HEK293T (cell line): ENCODE measurements at regions not wholly inside any gene's neighbourhood (a gene's known extent, or its start where the extent isn't known, plus 50 kb on each side); places are given as distances from the start of the nearest gene placed in this dataset.

Experiments
- BHLHE40 ChIP-seq: fragments of 450-650 bp; IDR thresholded peaks from 2 replicates; pipeline ENCODE4 v1.6.1; 2016; ENCODE audit warnings: mild to moderate bottlenecking, moderate library complexity, borderline replicate concordance
- ELF4 ChIP-seq: fragments of 450-650 bp; IDR thresholded peaks from 2 replicates; pipeline ENCODE4 v1.6.1; 2017; ENCODE audit warnings: antibody characterized with exemption
- FOXA1 ChIP-seq: fragments of 450-650 bp; IDR thresholded peaks from 2 replicates; pipeline ENCODE4 v1.6.1; 2016; ENCODE audit warnings: mild to moderate bottlenecking
- FOXK2 ChIP-seq: fragments of 450-650 bp; IDR thresholded peaks from 2 replicates; pipeline ENCODE4 v1.6.1; 2016; ENCODE audit warnings: mild to moderate bottlenecking
- FOXM1 ChIP-seq: fragments of 450-650 bp; IDR thresholded peaks from 2 replicates; pipeline ENCODE4 v1.6.1; 2017; ENCODE audit warnings: mild to moderate bottlenecking, borderline replicate concordance
- HDGF ChIP-seq: fragments of 450-650 bp; IDR thresholded peaks from 2 replicates; pipeline ENCODE4 v1.6.1; 2017; ENCODE audit warnings: antibody characterized with exemption, borderline replicate concordance
- LEF1 ChIP-seq: fragments of 450-650 bp; IDR thresholded peaks from 2 replicates; pipeline ENCODE4 v1.6.1; 2017; ENCODE audit warnings: mild to moderate bottlenecking, borderline replicate concordance
- SUZ12 ChIP-seq: fragments of 450-650 bp; IDR thresholded peaks from 2 replicates; pipeline ENCODE4 v1.6.1; 2016; ENCODE audit warnings: mild to moderate bottlenecking
- TARDBP ChIP-seq: fragments of 450-650 bp; IDR thresholded peaks from 2 replicates; pipeline ENCODE4 v1.6.1; 2016
- ZNF384 ChIP-seq: fragments of 450-650 bp; IDR thresholded peaks from 2 replicates; pipeline ENCODE4 v1.6.1; 2016
- TF ChIP-seq, protein P1 (sequence below): fragments of 450-650 bp; IDR thresholded peaks from 2 replicates; pipeline ENCODE4 v1.6.1; 2016

DNA sequence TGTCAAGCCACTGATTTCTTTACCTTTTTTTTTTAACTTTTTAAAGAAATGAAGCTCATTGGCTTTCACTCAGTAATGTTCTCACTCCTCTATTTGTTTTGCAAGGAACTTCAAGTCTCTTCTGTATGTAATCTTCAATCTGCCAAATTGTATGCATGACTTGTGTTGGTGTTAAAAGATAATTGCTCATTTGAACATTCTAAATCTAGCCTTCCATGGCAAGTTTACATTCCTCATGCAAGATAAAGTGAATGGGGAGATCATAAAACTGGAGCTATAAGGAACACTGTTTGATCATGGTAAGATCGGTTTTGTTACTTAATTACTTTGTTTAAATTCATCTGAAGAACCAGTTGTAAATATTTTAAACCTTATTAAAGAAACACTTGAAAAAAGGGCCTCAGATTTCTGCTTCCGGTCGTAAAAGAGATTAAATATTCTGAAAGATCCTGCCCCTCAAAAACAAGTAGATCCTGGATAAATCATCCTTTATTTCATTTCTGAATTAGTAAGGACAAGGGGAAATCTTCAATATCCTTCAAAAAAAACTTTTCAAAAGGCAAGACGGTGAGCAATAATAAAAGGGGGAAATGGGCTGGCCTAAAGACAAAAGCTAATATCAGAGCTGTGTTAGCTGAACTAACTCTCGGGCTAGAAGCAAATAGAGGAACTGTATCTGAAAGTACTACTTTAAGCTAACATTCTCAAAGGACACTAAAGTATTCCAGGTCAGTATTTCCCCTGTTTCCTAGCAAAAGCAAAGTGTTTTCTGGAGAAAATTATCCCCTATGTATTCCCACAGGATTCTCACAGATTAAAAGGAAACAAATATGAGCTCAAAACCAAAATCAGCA, 107.0 kb upstream of the ATP11B start:
- TF ChIP-seq SUZ12 (no peak), ZNF384 (no peak), ELF4 (no peak), FOXM1 (no peak), FOXK2 (no peak), BHLHE40 (no peak), LEF1 (no peak), HDGF (no peak), FOXA1 (no peak), TARDBP (no peak)
- TF ChIP-seq, protein P1, sequence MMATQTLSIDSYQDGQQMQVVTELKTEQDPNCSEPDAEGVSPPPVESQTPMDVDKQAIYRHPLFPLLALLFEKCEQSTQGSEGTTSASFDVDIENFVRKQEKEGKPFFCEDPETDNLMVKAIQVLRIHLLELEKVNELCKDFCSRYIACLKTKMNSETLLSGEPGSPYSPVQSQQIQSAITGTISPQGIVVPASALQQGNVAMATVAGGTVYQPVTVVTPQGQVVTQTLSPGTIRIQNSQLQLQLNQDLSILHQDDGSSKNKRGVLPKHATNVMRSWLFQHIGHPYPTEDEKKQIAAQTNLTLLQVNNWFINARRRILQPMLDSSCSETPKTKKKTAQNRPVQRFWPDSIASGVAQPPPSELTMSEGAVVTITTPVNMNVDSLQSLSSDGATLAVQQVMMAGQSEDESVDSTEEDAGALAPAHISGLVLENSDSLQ, result no peak
